PC-3 (cell line): ENCODE measurements at regions not wholly inside any gene's neighbourhood (a gene's known extent, or its start where the extent isn't known, plus 50 kb on each side); places are given as distances from the start of the nearest gene placed in this dataset.

Experiments
- ATAC-seq: fragments of 200-7000 bp; cut with Tn5 transposase; 2 replicates; pipeline ENCODE4 v1.9.1; 2020; ENCODE audit warnings: mild to moderate bottlenecking, moderate library complexity
- BruUV-seq: library from RNA; stranded (reverse); fragments of 400-500 nt; replicated peaks from 2 replicates; lab custom pipeline; 2021; lab: Mats Ljungman, UMichigan
- CTCF ChIA-PET: fragments of 300-600 bp; sonication (Branson Sonifier 250); formaldehyde crosslinking; loops from one replicate; lab custom pipeline; 2022; ENCODE audit warnings: antibody characterized with exemption; lab: Charles Lee
- POLR2A ChIA-PET: fragments of 300-600 bp; sonication (Branson Sonifier 250); formaldehyde crosslinking; loops from one replicate; lab custom pipeline; 2022; ENCODE audit warnings: antibody characterized with exemption; ENCODE audit not compliant: unreplicated experiment; lab: Charles Lee
- DNase-seq: peaks from one replicate; pipeline ENCODE4 v3.0.0-alpha.2; 2015
- H2AFZ ChIP-seq: fragments of 300-600 bp; sonication (generic); 2 replicates; pipeline ENCODE4 v1.6.0; 2016; ENCODE audit warnings: antibody characterized with exemption, low read length
- H3F3A ChIP-seq: fragments of 300-600 bp; sonication (generic); one replicate; pipeline ENCODE4 v1.6.0; 2017; ENCODE audit warnings: antibody characterized with exemption, low read length, control low read depth, mild to moderate bottlenecking; ENCODE audit not compliant: unreplicated experiment
- H3K27ac ChIP-seq: fragments of 300-600 bp; sonication (generic); 2 replicates; pipeline ENCODE4 v1.5.1; 2016; ENCODE audit warnings: mild to moderate bottlenecking, low read length
- H3K27me3 ChIP-seq: fragments of 300-600 bp; sonication (generic); 2 replicates; pipeline ENCODE4 v1.6.1; 2016; ENCODE audit warnings: low read length, mixed read lengths
- H3K36me3 ChIP-seq: fragments of 300-600 bp; sonication (generic); 2 replicates; pipeline ENCODE4 v1.6.1; 2016; ENCODE audit warnings: low read depth, mixed run types, low read length, mixed read lengths
- H3K4me1 ChIP-seq: fragments of 300-600 bp; sonication (generic); 2 replicates; pipeline ENCODE4 v1.5.1; 2016; ENCODE audit warnings: low read length; ENCODE audit not compliant: insufficient read depth
- H3K4me2 ChIP-seq: fragments of 300-600 bp; sonication (generic); 2 replicates; pipeline ENCODE4 v1.6.0; 2016; ENCODE audit warnings: low read length
- H3K4me3 ChIP-seq: fragments of 300-600 bp; sonication (generic); 2 replicates; pipeline ENCODE4 v1.5.1; 2016; ENCODE audit warnings: mild to moderate bottlenecking, low read length, mixed read lengths
- H3K79me2 ChIP-seq: fragments of 300-600 bp; sonication (generic); 2 replicates; pipeline ENCODE4 v1.6.1; 2017; ENCODE audit warnings: low read length, mixed read lengths
- H3K9ac ChIP-seq: fragments of 300-600 bp; sonication (generic); 2 replicates; pipeline ENCODE4 v1.6.0; 2016; ENCODE audit warnings: mild to moderate bottlenecking, low read length
- H3K9me2 ChIP-seq: fragments of 300-600 bp; sonication (generic); replicated peaks from 2 replicates; pipeline ENCODE4 v1.6.1; 2016; ENCODE audit warnings: mixed run types, low read length, mixed read lengths
- H3K9me3 ChIP-seq: fragments of 300-600 bp; sonication (generic); 2 replicates; pipeline ENCODE4 v1.6.1; 2016; ENCODE audit warnings: low read length, mixed read lengths
- H4K20me1 ChIP-seq: fragments of 300-600 bp; sonication (generic); 2 replicates; pipeline ENCODE4 v1.6.1; 2016; ENCODE audit warnings: low read length, mixed read lengths
- CTCF ChIP-seq: fragments of 300-600 bp; sonication (generic); conservative IDR thresholded peaks from 2 replicates; pipeline ENCODE4 v1.5.1; 2017; ENCODE audit warnings: antibody characterized with exemption, low read depth, mild to moderate bottlenecking, low read length
- EZH2 ChIP-seq: fragments of 300-600 bp; sonication (generic); IDR thresholded peaks from one replicate; pipeline ENCODE4 v1.6.1; 2017; ENCODE audit warnings: antibody characterized with exemption, mild to moderate bottlenecking, low read length; ENCODE audit not compliant: unreplicated experiment
- EZH2phosphoT487 ChIP-seq: fragments of 300-600 bp; sonication (generic); IDR thresholded peaks from 2 replicates; pipeline ENCODE4 v1.6.1; 2018; ENCODE audit warnings: mild to moderate bottlenecking, antibody characterized with exemption, low read length, borderline replicate concordance
- intact Hi-C: fragments of 100-400 bp; cut with micrococcal nuclease; formaldehyde crosslinking; loops from 2 replicates; pipeline ENCODE4 v1.9.0; 2023

GRCh38 chr3:1943395-1944118, 155.1 kb upstream of the CNTN4 start:
- Histone ChIP-seq H3K4me1 (no peaks in the 10 kb centered on the region), H3K36me3 (no peaks in the 10 kb centered on the region), H3K9me2 (no peaks in the 10 kb centered on the region), H3K79me2 (no peaks in the 10 kb centered on the region), H3K4me3 (no peak overlapping the region), H4K20me1 (no peaks in the 10 kb centered on the region), H3K27me3 (no peaks in the 10 kb centered on the region), H3K9ac (no peak overlapping the region), H3F3A (no peaks in the 10 kb centered on the region), H3K27ac (no peak overlapping the region), H3K9me3 (peaks cover 34% of the 10 kb centered on the region), H3K4me2 (no peak overlapping the region), H2AFZ (no peak overlapping the region)
- no peak for DNase-seq
- no TSS peak for BruUV-seq
- ATAC-seq = no peak
- intact Hi-C loops = no loop called here
- no peak for TF ChIP-seq EZH2phosphoT487
- TF ChIP-seq EZH2 = no peak
- TF ChIP-seq CTCF = no peak
- CTCF ChIA-PET = no interaction called here
- POLR2A ChIA-PET = no interaction called here

GRCh38 chr3:1945698-1946097, 153.0 kb upstream of the CNTN4 start:
- intact Hi-C loops = no loop called here
- no TSS peak for BruUV-seq
- Histone ChIP-seq H3K27me3 (no peaks in the 10 kb centered on the region), H2AFZ (no peak overlapping the region), H3K9me3 (peaks cover 30% of the 10 kb centered on the region), H3K27ac (no peak overlapping the region), H3K9me2 (no peaks in the 10 kb centered on the region), H3K79me2 (no peaks in the 10 kb centered on the region), H4K20me1 (no peaks in the 10 kb centered on the region), H3K4me2 (no peak overlapping the region), H3F3A (no peaks in the 10 kb centered on the region), H3K4me1 (no peaks in the 10 kb centered on the region), H3K9ac (no peak overlapping the region), H3K4me3 (no peak overlapping the region), H3K36me3 (no peaks in the 10 kb centered on the region)
- ATAC-seq (no peak), DNase-seq (no peak)
- CTCF ChIA-PET = no interaction called here
- POLR2A ChIA-PET = no interaction called here
- no peak for TF ChIP-seq EZH2
- TF ChIP-seq CTCF = no peak
- no peak for TF ChIP-seq EZH2phosphoT487

- DNase-seq (no peak), ATAC-seq (no peak)
- no peak overlapping the region for H3K4me2 ChIP-seq
- H3K27ac ChIP-seq = no peak overlapping the region
- no peaks in the 10 kb centered on the region for H4K20me1 ChIP-seq
- no peaks in the 10 kb centered on the region for H3K79me2 ChIP-seq
- peaks cover 30% of the 10 kb centered on the region for H3K9me3 ChIP-seq
- BruUV-seq = no TSS peak
- no peak overlapping the region for H3K9ac ChIP-seq
- ChIA-PET POLR2A (no interaction called here), CTCF (no interaction called here)
- H3K9me2 ChIP-seq = no peaks in the 10 kb centered on the region
- intact Hi-C loops = no loop called here
- TF ChIP-seq EZH2phosphoT487 (no peak), CTCF (no peak), EZH2 (no peak)
- H3K4me3 ChIP-seq = no peak overlapping the region
- H3F3A ChIP-seq = no peaks in the 10 kb centered on the region
- no peaks in the 10 kb centered on the region for H3K36me3 ChIP-seq
- H3K4me1 ChIP-seq = no peaks in the 10 kb centered on the region
- H2AFZ ChIP-seq = no peak overlapping the region
- H3K27me3 ChIP-seq = no peaks in the 10 kb centered on the region
Observed at GRCh38 chr3:1953536-1953935, 145.1 kb upstream of the CNTN4 start.
